ENCODE measurements at regions not wholly inside any gene's neighbourhood (a gene's known extent, or its start where the extent isn't known, plus 50 kb on each side); places are given as distances from the start of the nearest gene placed in this dataset.

DNA sequence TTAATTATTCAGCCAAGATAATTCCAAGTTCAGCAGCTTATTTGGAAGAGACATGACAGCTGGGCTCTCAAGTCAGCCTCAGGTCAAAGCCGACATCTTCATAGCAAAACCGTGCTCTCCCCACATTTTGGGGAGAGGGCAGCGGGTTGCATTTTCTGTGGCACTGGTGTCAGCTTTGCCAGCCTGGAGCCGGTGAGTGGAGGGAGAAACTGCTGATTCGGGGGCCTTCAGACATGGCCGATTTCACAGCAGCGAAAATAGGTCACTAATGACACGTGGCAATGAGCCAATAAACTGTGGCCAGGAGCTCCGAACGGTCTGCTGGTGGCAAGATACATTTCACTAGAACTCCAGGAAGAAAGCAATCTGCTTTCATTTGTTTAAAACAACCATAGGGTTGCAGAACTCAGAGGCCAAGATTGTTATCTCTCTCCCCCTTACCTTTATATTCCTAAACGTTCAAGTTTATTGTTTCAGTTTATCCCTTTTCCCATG lies 173.2 kb downstream of the CAND1 start:
- intact Hi-C loops (cut with micrococcal nuclease): loop anchor here (5.0 kb wide), 1 partner anchor 210 kb away; no protein-coding TSS in a partner anchor
- no peaks in the 10 kb centered on the region for H3K9me2 ChIP-seq (ENCODE audit: insufficient read depth)
- ChIA-PET CTCF (interaction anchor here (1.5 kb wide), 1 partner anchor 88 kb away, joined by 4 read pairs; no protein-coding TSS in a partner anchor), POLR2A (no interaction called here), RAD21 (ENCODE audit: low non-redundant PET in 1 of 2, low total read pairs in 2 of 2, uncharacterized antibody in 2 of 2, unreplicated experiment in 2 of 2) (no interaction called here)
- H2AFZ ChIP-seq (ENCODE audit: low read depth, low read length, poor library complexity, severe bottlenecking): peak overlapping the region; percentile 89
- H3K4me3 ChIP-seq (replicated peaks in 1 of 2; ENCODE audit: low read depth in 1 of 2, low read length in 2 of 2): no peak overlapping the region
- H3K4me2 ChIP-seq (ENCODE audit: low read length): no peak overlapping the region
- BruUV-seq (replicated peaks): no TSS peak
- H3K4me1 ChIP-seq (ENCODE audit: control insufficient read depth in 1 of 2, insufficient read depth in 2 of 2, low read length in 2 of 2): 0 out of 4 replicates have a peak, but pooled peaks cover 0 to 4% of the 10 kb centered on the region in 2 experiments
- H3K27me3 ChIP-seq (ENCODE audit: insufficient read depth, low read length): no peaks in the 10 kb centered on the region
- no peak for ATAC-seq
- no peak for TF ChIP-seq SIN3A (IDR thresholded peaks at IDR 0.05; ENCODE audit: low read depth)
- TF ChIP-seq TCF7L2 (IDR thresholded peaks at IDR 0.05; ENCODE audit: borderline replicate concordance, extremely low read depth, insufficient read depth, insufficient read length): no peak
- no peak for TF ChIP-seq SP1 (IDR thresholded peaks at IDR 0.05; ENCODE audit: low read depth)
- TF ChIP-seq FOSL1 (IDR thresholded peaks at IDR 0.05; ENCODE audit: low read depth): no peak
- TF ChIP-seq ZFX (IDR thresholded peaks at IDR 0.05): no peak
- TF ChIP-seq ZNF274 (IDR thresholded peaks at IDR 0.05; ENCODE audit: low read depth, low read length): no peak
- H3K79me2 ChIP-seq (ENCODE audit: insufficient read depth, low read length): no peaks in the 10 kb centered on the region
- DNase-seq (ENCODE audit: low read depth, low spot score): no peak
- no peak overlapping the region for H3K9ac ChIP-seq (ENCODE audit: low read length)
- H3K27ac ChIP-seq (ENCODE audit: low read depth, low read length): no peak overlapping the region
- no peaks in the 10 kb centered on the region for H3K9me3 ChIP-seq (ENCODE audit: control insufficient read depth in 1 of 2, insufficient read depth in 1 of 2, low read depth in 1 of 2, low read length in 2 of 2)
- H3K36me3 ChIP-seq (ENCODE audit: control insufficient read depth in 1 of 2, insufficient read depth in 2 of 2, low read length in 2 of 2): no peaks in the 10 kb centered on the region
- no peaks in the 10 kb centered on the region for H4K20me1 ChIP-seq (ENCODE audit: insufficient read depth)

DNA sequence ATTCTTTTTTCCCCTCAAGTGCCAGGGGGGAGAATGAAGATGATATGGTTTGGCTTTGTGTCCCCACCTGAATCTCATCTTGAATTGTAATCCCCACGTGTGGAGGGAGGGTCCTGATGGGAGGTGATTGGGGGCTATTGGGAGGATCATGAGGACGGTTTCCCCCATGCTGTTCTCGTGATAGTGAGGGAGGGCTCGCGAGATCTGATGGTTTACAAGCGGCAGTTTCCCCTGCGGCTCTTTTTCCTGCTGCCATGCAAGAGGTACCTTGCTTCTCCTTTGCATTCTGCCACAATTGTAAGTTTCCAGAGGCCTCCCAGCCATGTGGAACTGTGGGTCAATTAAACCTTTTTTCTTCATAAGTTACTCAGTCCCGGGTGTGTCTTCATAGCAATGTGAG lies 173.7 kb downstream of the CAND1 start:
- no peaks in the 10 kb centered on the region for H3K27me3 ChIP-seq (ENCODE audit: insufficient read depth, low read length)
- no TSS peak for BruUV-seq (replicated peaks)
- H3K4me3 ChIP-seq (replicated peaks in 1 of 2; ENCODE audit: low read depth in 1 of 2, low read length in 2 of 2): no peak overlapping the region
- H4K20me1 ChIP-seq (ENCODE audit: insufficient read depth): no peaks in the 10 kb centered on the region
- ATAC-seq: no peak
- intact Hi-C loops (cut with micrococcal nuclease): loop anchor here (5.0 kb wide), 1 partner anchor 209 kb away; no protein-coding TSS in a partner anchor
- H3K36me3 ChIP-seq (ENCODE audit: control insufficient read depth in 1 of 2, insufficient read depth in 2 of 2, low read length in 2 of 2): no peaks in the 10 kb centered on the region
- TF ChIP-seq POLR2AphosphoS5 (IDR thresholded peaks at IDR 0.05; ENCODE audit: low read depth, low read length): no peak
- TF ChIP-seq SP1 (IDR thresholded peaks at IDR 0.05; ENCODE audit: low read depth): no peak
- no peak for TF ChIP-seq CEBPB (IDR thresholded peaks at IDR 0.05; ENCODE audit: low read depth)
- TF ChIP-seq ZFX (IDR thresholded peaks at IDR 0.05): no peak
- no peak for TF ChIP-seq JUND (IDR thresholded peaks at IDR 0.05)
- TF ChIP-seq POLR2A (IDR thresholded peaks at IDR 0.05; ENCODE audit: borderline replicate concordance, extremely low read depth, insufficient read depth, insufficient read length): no peak
- no peaks in the 10 kb centered on the region for H3K9me3 ChIP-seq (ENCODE audit: control insufficient read depth in 1 of 2, insufficient read depth in 1 of 2, low read depth in 1 of 2, low read length in 2 of 2)
- no peak overlapping the region for H3K27ac ChIP-seq (ENCODE audit: low read depth, low read length)
- H3K9ac ChIP-seq (ENCODE audit: low read length): no peak overlapping the region
- CTCF ChIA-PET: interaction anchor here (1.5 kb wide), 1 partner anchor 88 kb away, joined by 4 read pairs; no protein-coding TSS in a partner anchor
- H2AFZ ChIP-seq (ENCODE audit: low read depth, low read length, poor library complexity, severe bottlenecking): no peak overlapping the region
- RAD21 ChIA-PET (ENCODE audit: low non-redundant PET in 1 of 2, low total read pairs in 2 of 2, uncharacterized antibody in 2 of 2, unreplicated experiment in 2 of 2): no interaction called here
- no peaks in the 10 kb centered on the region for H3K79me2 ChIP-seq (ENCODE audit: insufficient read depth, low read length)
- no peaks in the 10 kb centered on the region for H3K9me2 ChIP-seq (ENCODE audit: insufficient read depth)
- H3K4me1 ChIP-seq (ENCODE audit: control insufficient read depth in 1 of 2, insufficient read depth in 2 of 2, low read length in 2 of 2): 0 out of 4 replicates have a peak, but pooled peaks cover 0 to 4% of the 10 kb centered on the region in 2 experiments
- DNase-seq (ENCODE audit: low read depth, low spot score): no peak
- no peak overlapping the region for H3K4me2 ChIP-seq (ENCODE audit: low read length)
- POLR2A ChIA-PET: no interaction called here
